AG10803 (cell line): ENCODE measurements at regions not wholly inside any gene's neighbourhood (a gene's known extent, or its start where the extent isn't known, plus 50 kb on each side); places are given as distances from the start of the nearest gene placed in this dataset.

Experiments
- DNase-seq: peaks from one replicate; pipeline ENCODE4 v3.0.0; 2010; ENCODE audit warnings: low read depth
- H3K4me3 ChIP-seq: 2 replicates; pipeline ENCODE4 v1.5.1; 2011; ENCODE audit warnings: mild to moderate bottlenecking, low read length, control low read depth
- CTCF ChIP-seq: conservative IDR thresholded peaks from 2 replicates; pipeline ENCODE4 v1.5.1; 2011; ENCODE audit warnings: mild to moderate bottlenecking, low read length, control low read depth, inconsistent platforms

- no peak for TF ChIP-seq CTCF
- peak; percentile 50 for DNase-seq
- no peak overlapping the region for H3K4me3 ChIP-seq
Observed at GRCh38 chr5:68544648-68545552, 329.3 kb downstream of the PIK3R1 start.

- no peak for TF ChIP-seq CTCF
- no peak for DNase-seq
- no peak overlapping the region for H3K4me3 ChIP-seq
Observed at GRCh38 chr5:68545636-68546295, 330.2 kb downstream of the PIK3R1 start.

GRCh38 chr5:68547056-68547455, 331.5 kb downstream of the PIK3R1 start:
- DNase-seq: no peak
- no peak overlapping the region for H3K4me3 ChIP-seq
- no peak for TF ChIP-seq CTCF

- H3K4me3 ChIP-seq: no peak overlapping the region
- TF ChIP-seq CTCF: no peak
- DNase-seq: peak; percentile 15
Observed at GRCh38 chr5:68547622-68548021, 332.1 kb downstream of the PIK3R1 start.

- no peak for TF ChIP-seq CTCF
- no peak overlapping the region for H3K4me3 ChIP-seq
- peak; percentile 42 for DNase-seq
Observed at GRCh38 chr5:68548959-68549676, 333.6 kb downstream of the PIK3R1 start.

GRCh38 chr5:68550015-68550414, 334.5 kb downstream of the PIK3R1 start:
- no peak overlapping the region for H3K4me3 ChIP-seq
- no peak for TF ChIP-seq CTCF
- DNase-seq: no peak
